ENCODE measurements at regions not wholly inside any gene's neighbourhood (a gene's known extent, or its start where the extent isn't known, plus 50 kb on each side); places are given as distances from the start of the nearest gene placed in this dataset.
A peak's percentile ranks its signal among the peaks of the same experiment; 100 is the strongest.
"Not testable (repeated sequence)": the region's sequence is repeated elsewhere in the genome, so short reads cannot be mapped to it uniquely, and the experiment has no call there.

- DNase-seq (ENCODE audit: low read depth) = no peak
These were observed 161.1 kb downstream of the PHF8 start for GRCh38 chrX:53883196-53883595.

GRCh38 chrX:53882331-53882730 lies 161.9 kb downstream of the PHF8 start:
- peak; percentile 68 for DNase-seq (ENCODE audit: low read depth)

GRCh38 chrX:53880786-53881185 lies 163.5 kb downstream of the PHF8 start:
- not testable (repeated sequence) for DNase-seq (ENCODE audit: low read depth)

- DNase-seq (ENCODE audit: low read depth) = no peak
These were observed 173.4 kb upstream of the HUWE1 start for GRCh38 chrX:53859890-53860289.

GRCh38 chrX:53831662-53832635 lies 145.4 kb upstream of the HUWE1 start:
- peak; percentile 35 for DNase-seq (ENCODE audit: low read depth)

- no peak for DNase-seq (ENCODE audit: low read depth)
These were observed 138.2 kb upstream of the HUWE1 start for GRCh38 chrX:53824686-53825085.

- DNase-seq (ENCODE audit: low read depth) = not testable (repeated sequence)
These were observed 131.6 kb upstream of the HUWE1 start for GRCh38 chrX:53818115-53818514.

- DNase-seq (ENCODE audit: low read depth) = no peak
These were observed 131.0 kb upstream of the HUWE1 start for GRCh38 chrX:53817548-53817947.

GRCh38 chrX:53813670-53814440 lies 127.3 kb upstream of the HUWE1 start:
- DNase-seq (ENCODE audit: low read depth) = no peak

- DNase-seq (ENCODE audit: low read depth) = no peak
These were observed 111.8 kb upstream of the HUWE1 start for GRCh38 chrX:53798281-53798680.

- DNase-seq (ENCODE audit: low read depth) = no peak
These were observed 109.1 kb upstream of the HUWE1 start for GRCh38 chrX:53795576-53795975.

- DNase-seq (ENCODE audit: low read depth) = no peak
These were observed 107.7 kb upstream of the HUWE1 start for GRCh38 chrX:53794181-53794580.

- DNase-seq (ENCODE audit: low read depth) = no peak
These were observed 82.3 kb upstream of the HUWE1 start for GRCh38 chrX:53768865-53769264.

- DNase-seq (ENCODE audit: low read depth) = no peak
These were observed 81.9 kb upstream of the HUWE1 start for GRCh38 chrX:53768451-53768850.

- no peak for DNase-seq (ENCODE audit: low read depth)
These were observed 81.0 kb upstream of the HUWE1 start for GRCh38 chrX:53767544-53767943.

- DNase-seq (ENCODE audit: low read depth) = not testable (repeated sequence)
These were observed 70.7 kb upstream of the HUWE1 start for GRCh38 chrX:53757181-53757580.

- no peak for DNase-seq (ENCODE audit: low read depth)
These were observed 60.2 kb upstream of the HUWE1 start for GRCh38 chrX:53746718-53747117.

- no peak for DNase-seq (ENCODE audit: low read depth)
These were observed 56.7 kb upstream of the HUWE1 start for GRCh38 chrX:53743244-53743643.

- no peak for DNase-seq (ENCODE audit: low read depth)
These were observed 51.9 kb upstream of the HUWE1 start for GRCh38 chrX:53738370-53738906.
